ENCODE measurements at regions not wholly inside any gene's neighbourhood (a gene's known extent, or its start where the extent isn't known, plus 50 kb on each side); places are given as distances from the start of the nearest gene placed in this dataset.

DNA sequence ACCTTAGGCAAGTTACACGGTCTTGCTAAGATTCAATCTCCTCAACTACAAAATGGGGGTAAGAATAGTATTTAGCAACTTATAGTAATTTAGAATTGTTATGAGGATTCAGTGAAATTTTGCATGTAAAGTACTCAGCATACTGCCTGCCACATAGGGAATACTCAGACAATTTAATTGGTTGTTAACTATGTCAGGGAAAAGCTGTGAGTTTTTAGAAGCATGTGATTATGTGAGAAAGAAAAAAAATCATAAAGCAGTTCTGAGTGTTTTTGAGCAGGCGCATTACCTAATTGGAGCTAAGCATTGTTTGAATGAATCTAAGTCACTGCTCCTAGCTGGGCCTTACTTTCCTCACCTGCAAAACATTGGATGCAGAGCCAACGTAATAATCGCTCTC is 287.3 kb upstream of the MTNR1B start:
- TF ChIP-seq, protein P1, sequence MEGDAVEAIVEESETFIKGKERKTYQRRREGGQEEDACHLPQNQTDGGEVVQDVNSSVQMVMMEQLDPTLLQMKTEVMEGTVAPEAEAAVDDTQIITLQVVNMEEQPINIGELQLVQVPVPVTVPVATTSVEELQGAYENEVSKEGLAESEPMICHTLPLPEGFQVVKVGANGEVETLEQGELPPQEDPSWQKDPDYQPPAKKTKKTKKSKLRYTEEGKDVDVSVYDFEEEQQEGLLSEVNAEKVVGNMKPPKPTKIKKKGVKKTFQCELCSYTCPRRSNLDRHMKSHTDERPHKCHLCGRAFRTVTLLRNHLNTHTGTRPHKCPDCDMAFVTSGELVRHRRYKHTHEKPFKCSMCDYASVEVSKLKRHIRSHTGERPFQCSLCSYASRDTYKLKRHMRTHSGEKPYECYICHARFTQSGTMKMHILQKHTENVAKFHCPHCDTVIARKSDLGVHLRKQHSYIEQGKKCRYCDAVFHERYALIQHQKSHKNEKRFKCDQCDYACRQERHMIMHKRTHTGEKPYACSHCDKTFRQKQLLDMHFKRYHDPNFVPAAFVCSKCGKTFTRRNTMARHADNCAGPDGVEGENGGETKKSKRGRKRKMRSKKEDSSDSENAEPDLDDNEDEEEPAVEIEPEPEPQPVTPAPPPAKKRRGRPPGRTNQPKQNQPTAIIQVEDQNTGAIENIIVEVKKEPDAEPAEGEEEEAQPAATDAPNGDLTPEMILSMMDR (IDR thresholded peaks at IDR 0.05) = no peak
- no peak for TF ChIP-seq POLR2A (IDR thresholded peaks at IDR 0.05)
